Activated naive CD4-positive, alpha-beta T cell treated with anti-CD3 and anti-CD28 coated beads, Interleukin-2, amount 50 U/mL, for 72 hours (primary cell): ENCODE measurements at regions not wholly inside any gene's neighbourhood (a gene's known extent, or its start where the extent isn't known, plus 50 kb on each side); places are given as distances from the start of the nearest gene placed in this dataset.
"Not testable (repeated sequence)": the region's sequence is repeated elsewhere in the genome, so short reads cannot be mapped to it uniquely, and the experiment has no call there.

ENCODE experiments used
- ATAC-seq, 2 donors: fragments of 150-1000 bp; cut with Tn5 transposase; 2 replicates each; pipeline ENCODE4 v1.10.0; 2021; ENCODE audit warnings: mild to moderate bottlenecking in 2 of 2, moderate library complexity in 2 of 2
- DNase-seq, 2 donors: peaks; one replicate each; pipeline ENCODE4 v3.0.0; 2021 to 2022; ENCODE audit warnings: low spot score in 2 of 2
- H3K27ac Mint-ChIP-seq, 2 donors: one replicate each; pipeline ENCODE4 v1.8.0; 2022; ENCODE audit warnings: mild to moderate bottlenecking in 2 of 2, mixed read lengths in 2 of 2
- H3K36me3 Mint-ChIP-seq, 2 donors: one replicate each; pipeline ENCODE4 v1.8.0; 2022; ENCODE audit warnings: mixed read lengths in 2 of 2
- H3K9me3 Mint-ChIP-seq, 2 donors: one replicate each; pipeline ENCODE4 v1.8.0; 2022; ENCODE audit warnings: mixed read lengths in 2 of 2

- ATAC-seq (no peak), DNase-seq (no peak)
- no peaks in the 10 kb centered on the region for H3K36me3 Mint-ChIP-seq
- H3K27ac Mint-ChIP-seq: no peak overlapping the region
- H3K9me3 Mint-ChIP-seq: no peaks in the 10 kb centered on the region
These were observed 249.3 kb upstream of the NEBL start for GRCh38 chr10:21146436-21146789.

- no peaks in the 10 kb centered on the region for H3K9me3 Mint-ChIP-seq
- H3K36me3 Mint-ChIP-seq: no peaks in the 10 kb centered on the region
- no peak overlapping the region for H3K27ac Mint-ChIP-seq
- ATAC-seq (peak in 1 of 2 donors; percentile 38), DNase-seq (no peak)
These were observed 248.8 kb upstream of the NEBL start for GRCh38 chr10:21145751-21146435.

GRCh38 chr10:21144047-21144446 lies 246.9 kb upstream of the NEBL start:
- DNase-seq: no peak
- Mint-ChIP-seq H3K36me3 (no peaks in the 10 kb centered on the region), H3K27ac (no peak overlapping the region), H3K9me3 (no peaks in the 10 kb centered on the region)
- no peak for ATAC-seq

GRCh38 chr10:21141946-21142492 lies 244.9 kb upstream of the NEBL start:
- Mint-ChIP-seq H3K36me3 (no peaks in the 10 kb centered on the region), H3K27ac (no peak overlapping the region), H3K9me3 (no peaks in the 10 kb centered on the region)
- ATAC-seq (no peak), DNase-seq (no peak)

- H3K36me3 Mint-ChIP-seq: no peaks in the 10 kb centered on the region
- no peak for ATAC-seq
- H3K9me3 Mint-ChIP-seq: no peaks in the 10 kb centered on the region
These were observed 241.7 kb upstream of the NEBL start for GRCh38 chr10:21138769-21139340.

GRCh38 chr10:21135023-21135931 lies 238.2 kb upstream of the NEBL start:
- no peak for ATAC-seq
- H3K9me3 Mint-ChIP-seq: no peaks in the 10 kb centered on the region
- no peak for DNase-seq
- H3K27ac Mint-ChIP-seq: no peak overlapping the region
- no peaks in the 10 kb centered on the region for H3K36me3 Mint-ChIP-seq

More at GRCh38 chr10:21138769-21139340, 241.7 kb upstream of the NEBL start:
- no peak for DNase-seq
- H3K27ac Mint-ChIP-seq: no peak overlapping the region

- Mint-ChIP-seq H3K36me3 (no peaks in the 10 kb centered on the region), H3K27ac (no peak overlapping the region), H3K9me3 (no peaks in the 10 kb centered on the region)
- ATAC-seq (no peak), DNase-seq (no peak)
These were observed 237.5 kb upstream of the NEBL start for GRCh38 chr10:21134645-21135022.

GRCh38 chr10:21130683-21131442 lies 233.8 kb upstream of the NEBL start:
- H3K27ac Mint-ChIP-seq: no peak overlapping the region
- H3K36me3 Mint-ChIP-seq: no peaks in the 10 kb centered on the region

GRCh38 chr10:21130108-21130507 lies 233.0 kb upstream of the NEBL start:
- H3K27ac Mint-ChIP-seq: no peak overlapping the region
- no peaks in the 10 kb centered on the region for H3K9me3 Mint-ChIP-seq
- ATAC-seq (no peak), DNase-seq (no peak)
- H3K36me3 Mint-ChIP-seq: no peaks in the 10 kb centered on the region

More at GRCh38 chr10:21130683-21131442, 233.8 kb upstream of the NEBL start:
- no peak for DNase-seq
- ATAC-seq: no peak
- H3K9me3 Mint-ChIP-seq: no peaks in the 10 kb centered on the region

GRCh38 chr10:21125471-21126228 lies 228.5 kb upstream of the NEBL start:
- no peak overlapping the region for H3K27ac Mint-ChIP-seq
- DNase-seq: no peak
- ATAC-seq: no peak
- no peaks in the 10 kb centered on the region for H3K36me3 Mint-ChIP-seq
- H3K9me3 Mint-ChIP-seq: no peaks in the 10 kb centered on the region

- DNase-seq: no peak
- Mint-ChIP-seq H3K27ac (no peak overlapping the region), H3K36me3 (no peaks in the 10 kb centered on the region), H3K9me3 (no peaks in the 10 kb centered on the region)
- ATAC-seq: no peak
These were observed 225.8 kb upstream of the NEBL start for GRCh38 chr10:21122907-21123306.

- not testable (repeated sequence) for H3K9me3 Mint-ChIP-seq, H3K36me3 Mint-ChIP-seq, H3K27ac Mint-ChIP-seq, DNase-seq, ATAC-seq
These were observed 224.7 kb upstream of the NEBL start for GRCh38 chr10:21121822-21122221.

GRCh38 chr10:21114683-21115082 lies 217.6 kb upstream of the NEBL start:
- Mint-ChIP-seq H3K36me3 (peaks cover 0 to 4% of the 10 kb centered on the region in 2 donors), H3K9me3 (peaks cover 0 to 10% of the 10 kb centered on the region in 2 donors), H3K27ac (no peak overlapping the region)
- ATAC-seq (no peak), DNase-seq (no peak)

- Mint-ChIP-seq H3K9me3 (peaks cover 7 to 12% of the 10 kb centered on the region in 2 donors), H3K36me3 (peaks cover 7 to 12% of the 10 kb centered on the region in 2 donors), H3K27ac (no peak overlapping the region)
- no peak for DNase-seq
- ATAC-seq: no peak
These were observed 213.2 kb upstream of the NEBL start for GRCh38 chr10:21110358-21110757.

GRCh38 chr10:21106931-21107330 lies 209.8 kb upstream of the NEBL start:
- Mint-ChIP-seq H3K9me3 (peaks cover 7 to 17% of the 10 kb centered on the region in 2 donors), H3K36me3 (peaks cover 7 to 12% of the 10 kb centered on the region in 2 donors)
- H3K27ac Mint-ChIP-seq, ATAC-seq, DNase-seq: not testable (repeated sequence)

- not testable (repeated sequence) for H3K27ac Mint-ChIP-seq, ATAC-seq, DNase-seq
- peaks cover 7 to 12% of the 10 kb centered on the region in 2 donors for H3K36me3 Mint-ChIP-seq
- H3K9me3 Mint-ChIP-seq: peaks cover 7 to 17% of the 10 kb centered on the region in 2 donors
These were observed 208.2 kb upstream of the NEBL start for GRCh38 chr10:21105331-21105730.
